ENCODE measurements at regions not wholly inside any gene's neighbourhood (a gene's known extent, or its start where the extent isn't known, plus 50 kb on each side); places are given as distances from the start of the nearest gene placed in this dataset.

DNA sequence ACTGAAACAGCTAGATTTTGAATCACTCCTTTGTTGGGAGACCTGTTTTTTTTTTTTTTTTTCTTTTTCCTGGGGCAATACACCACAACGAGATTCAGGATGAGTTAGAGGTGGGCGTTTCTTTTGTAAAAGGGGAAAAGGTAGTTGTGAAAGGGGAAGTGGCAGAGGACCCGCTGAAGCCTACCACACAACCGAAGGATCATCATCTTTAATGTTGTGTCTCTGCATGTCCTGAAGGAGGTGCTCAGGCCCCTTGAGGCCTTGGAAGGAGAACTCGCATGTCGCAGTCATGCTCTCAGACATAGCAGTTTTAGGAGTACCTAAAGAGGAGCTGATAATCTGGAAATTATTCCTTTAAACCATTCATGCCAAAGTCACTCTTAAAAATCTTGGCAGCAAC, 137.9 kb upstream of the LRIG1 start:
- TF ChIP-seq POLR2A (IDR thresholded peaks at IDR 0.05), result no peak
- TF ChIP-seq, protein P1, sequence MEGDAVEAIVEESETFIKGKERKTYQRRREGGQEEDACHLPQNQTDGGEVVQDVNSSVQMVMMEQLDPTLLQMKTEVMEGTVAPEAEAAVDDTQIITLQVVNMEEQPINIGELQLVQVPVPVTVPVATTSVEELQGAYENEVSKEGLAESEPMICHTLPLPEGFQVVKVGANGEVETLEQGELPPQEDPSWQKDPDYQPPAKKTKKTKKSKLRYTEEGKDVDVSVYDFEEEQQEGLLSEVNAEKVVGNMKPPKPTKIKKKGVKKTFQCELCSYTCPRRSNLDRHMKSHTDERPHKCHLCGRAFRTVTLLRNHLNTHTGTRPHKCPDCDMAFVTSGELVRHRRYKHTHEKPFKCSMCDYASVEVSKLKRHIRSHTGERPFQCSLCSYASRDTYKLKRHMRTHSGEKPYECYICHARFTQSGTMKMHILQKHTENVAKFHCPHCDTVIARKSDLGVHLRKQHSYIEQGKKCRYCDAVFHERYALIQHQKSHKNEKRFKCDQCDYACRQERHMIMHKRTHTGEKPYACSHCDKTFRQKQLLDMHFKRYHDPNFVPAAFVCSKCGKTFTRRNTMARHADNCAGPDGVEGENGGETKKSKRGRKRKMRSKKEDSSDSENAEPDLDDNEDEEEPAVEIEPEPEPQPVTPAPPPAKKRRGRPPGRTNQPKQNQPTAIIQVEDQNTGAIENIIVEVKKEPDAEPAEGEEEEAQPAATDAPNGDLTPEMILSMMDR (IDR thresholded peaks at IDR 0.05), result no peak
